ENCODE measurements at regions not wholly inside any gene's neighbourhood (a gene's known extent, or its start where the extent isn't known, plus 50 kb on each side); places are given as distances from the start of the nearest gene placed in this dataset.
"Not testable (repeated sequence)": the region's sequence is repeated elsewhere in the genome, so short reads cannot be mapped to it uniquely, and the experiment has no call there.

GRCh38 chr14:88986146-88986841 lies 161.8 kb downstream of the TTC8 start:
- DNase-seq: no peak

- not testable (repeated sequence) for DNase-seq
Measured at GRCh38 chr14:88986908-88987307, 162.5 kb downstream of the TTC8 start.

- DNase-seq: no peak
Measured at GRCh38 chr14:88987516-88987915, 163.1 kb downstream of the TTC8 start.

- no peak for DNase-seq
Measured at GRCh38 chr14:88989911-88990310, 165.5 kb downstream of the TTC8 start.

- DNase-seq: no peak
Measured at GRCh38 chr14:88990856-88991255, 166.4 kb downstream of the TTC8 start.

- DNase-seq: no peak
Measured at GRCh38 chr14:88992011-88992410, 167.6 kb downstream of the TTC8 start.

- no peak for DNase-seq
Measured at GRCh38 chr14:88993946-88994345, 169.5 kb downstream of the TTC8 start.

GRCh38 chr14:88995437-88996198 lies 171.2 kb downstream of the TTC8 start:
- DNase-seq: no peak

- DNase-seq: no peak
Measured at GRCh38 chr14:88998027-88998426, 173.6 kb downstream of the TTC8 start.

GRCh38 chr14:88999137-88999536 lies 174.7 kb downstream of the TTC8 start:
- no peak for DNase-seq

GRCh38 chr14:89000007-89000942 lies 175.8 kb downstream of the TTC8 start:
- no peak for DNase-seq

GRCh38 chr14:89004166-89004565 lies 179.7 kb downstream of the TTC8 start:
- DNase-seq: no peak

- no peak for DNase-seq
Measured at GRCh38 chr14:89007906-89008305, 183.5 kb downstream of the TTC8 start.

GRCh38 chr14:89011355-89012281 lies 187.2 kb downstream of the TTC8 start:
- DNase-seq: no peak

- no peak for DNase-seq
Measured at GRCh38 chr14:89012282-89013097, 188.0 kb downstream of the TTC8 start.

- no peak for DNase-seq
Measured at GRCh38 chr14:89013098-89013504, 188.7 kb downstream of the TTC8 start.

- DNase-seq: no peak
Measured at GRCh38 chr14:89013698-89014568, 189.5 kb downstream of the TTC8 start.

GRCh38 chr14:89014569-89014850 lies 190.1 kb downstream of the TTC8 start:
- DNase-seq: no peak

- DNase-seq: no peak
Measured at GRCh38 chr14:89015016-89015415, 190.6 kb downstream of the TTC8 start.

- DNase-seq: no peak
Measured at GRCh38 chr14:89017417-89017816, 193.0 kb downstream of the TTC8 start.

GRCh38 chr14:89022274-89022673 lies 197.8 kb downstream of the TTC8 start:
- no peak for DNase-seq

All from activated CD4-positive, alpha-beta T cell treated with anti-CD3 and anti-CD28 coated beads, Interleukin-2, amount 50 U/mL, for 1 hour (primary cell).